Testis (tissue), 2 donors: ENCODE measurements at regions not wholly inside any gene's neighbourhood (a gene's known extent, or its start where the extent isn't known, plus 50 kb on each side); places are given as distances from the start of the nearest gene placed in this dataset.
"Not testable (repeated sequence)": the region's sequence is repeated elsewhere in the genome, so short reads cannot be mapped to it uniquely, and the experiment has no call there.

Source experiments
- DNase-seq: peaks from one replicate; pipeline ENCODE4 v3.0.0-alpha.2; 2019
- H3K27ac ChIP-seq, 2 donors: fragments of 200-600 bp; sonication (generic); one replicate each; pipeline ENCODE4 v1.5.1; 2019
- H3K27me3 ChIP-seq: fragments of 200-600 bp; sonication (generic); one replicate; pipeline ENCODE4 v1.5.1; 2019
- H3K36me3 ChIP-seq: fragments of 200-600 bp; sonication (generic); one replicate; pipeline ENCODE4 v1.5.1; 2017; ENCODE audit warnings: low read depth; ENCODE audit errors: missing control alignments
- H3K4me1 ChIP-seq: fragments of 200-600 bp; sonication (generic); one replicate; pipeline ENCODE4 v1.5.1; 2019
- H3K4me3 ChIP-seq, 2 donors: fragments of 200-600 bp; sonication (generic); one replicate each; pipeline ENCODE4 v1.5.1; 2017 to 2019
- H3K9me3 ChIP-seq: fragments of 200-600 bp; sonication (generic); one replicate; pipeline ENCODE4 v1.5.1; 2017
- CTCF ChIP-seq, 3 experiments: fragments of 450-650 bp in 2 of 3; fragments of 200-600 bp in 1 of 3; sonication (generic) in 1 of 3; IDR thresholded peaks; one replicate each; pipeline ENCODE4 v1.5.1; 2016 to 2019; ENCODE audit warnings: antibody characterized with exemption in 3 of 3, mild to moderate bottlenecking in 2 of 3, moderate library complexity in 1 of 3
- POLR2A ChIP-seq: fragments of 450-650 bp; IDR thresholded peaks from one replicate; pipeline ENCODE4 v1.6.1; 2017; ENCODE audit warnings: antibody characterized with exemption, mild to moderate bottlenecking, moderate library complexity
- whole genome bisulfite sequencing, 2 donors: methylation state at CpG; one replicate each; pipeline ENCODE4 v1.1.5; 2018; 5-methylcytosine and 5-hydroxymethylcytosine counted together
- intact Hi-C: fragments of 100-400 bp; cut with DNase I; formaldehyde crosslinking; loops from one replicate; pipeline ENCODE4 v1.15.1; 2023; ENCODE audit warnings: low total_unique reads

GRCh38 chr17:14581186-14581830 lies 280.4 kb downstream of the HS3ST3B1 start:
- intact Hi-C loops = no loop called here

GRCh38 chr17:14580499-14580898 lies 279.6 kb downstream of the HS3ST3B1 start:
- H3K36me3 ChIP-seq = no peaks in the 10 kb centered on the region

More at GRCh38 chr17:14581186-14581830, 280.4 kb downstream of the HS3ST3B1 start:
- no peaks in the 10 kb centered on the region for H3K4me1 ChIP-seq
- WGBS, 2 donors = 83 to 86% methylated on average over 10 of the region's 10 CpGs
- no peak overlapping the region for H3K27ac ChIP-seq
- H3K9me3 ChIP-seq = no peaks in the 10 kb centered on the region
- no peaks in the 10 kb centered on the region for H3K36me3 ChIP-seq
- no peak overlapping the region for H3K4me3 ChIP-seq
- no peak for TF ChIP-seq POLR2A
- no peak for TF ChIP-seq CTCF (IDR thresholded peaks at IDR 0.05)
- no peaks in the 10 kb centered on the region for H3K27me3 ChIP-seq
- DNase-seq = no peak

GRCh38 chr17:14579716-14580115 lies 278.8 kb downstream of the HS3ST3B1 start:
- intact Hi-C loops = no loop called here
- H3K4me1 ChIP-seq = no peaks in the 10 kb centered on the region
- no peak overlapping the region for H3K4me3 ChIP-seq
- no peaks in the 10 kb centered on the region for H3K27me3 ChIP-seq
- no peak overlapping the region for H3K27ac ChIP-seq
- TF ChIP-seq POLR2A (no peak), CTCF (IDR thresholded peaks at IDR 0.05) (no peak)
- 75 to 77% methylated on average over 3 of the region's 3 CpGs for WGBS, 2 donors
- H3K9me3 ChIP-seq = no peaks in the 10 kb centered on the region
- DNase-seq = no peak
- H3K36me3 ChIP-seq = no peaks in the 10 kb centered on the region

More at GRCh38 chr17:14580499-14580898, 279.6 kb downstream of the HS3ST3B1 start:
- no peaks in the 10 kb centered on the region for H3K27me3 ChIP-seq
- no peaks in the 10 kb centered on the region for H3K9me3 ChIP-seq
- intact Hi-C loops = no loop called here
- H3K27ac ChIP-seq = no peak overlapping the region
- H3K4me3 ChIP-seq = no peak overlapping the region
- H3K4me1 ChIP-seq = no peaks in the 10 kb centered on the region
- TF ChIP-seq CTCF (IDR thresholded peaks at IDR 0.05) = no peak
- no peak for TF ChIP-seq POLR2A
- 54 to 65% methylated on average over 5 of the region's 5 CpGs for WGBS, 2 donors
- no peak for DNase-seq

- no peaks in the 10 kb centered on the region for H3K9me3 ChIP-seq
- no peaks in the 10 kb centered on the region for H3K27me3 ChIP-seq
- no peak for TF ChIP-seq CTCF (IDR thresholded peaks at IDR 0.05)
- no peak for TF ChIP-seq POLR2A
- H3K4me3 ChIP-seq = no peak overlapping the region
- DNase-seq = no peak
- H3K4me1 ChIP-seq = no peaks in the 10 kb centered on the region
- 25 to 30% methylated on average over 8 of the region's 8 CpGs for WGBS, 2 donors
- intact Hi-C loops = no loop called here
- no peak overlapping the region for H3K27ac ChIP-seq
- no peaks in the 10 kb centered on the region for H3K36me3 ChIP-seq
Observed at GRCh38 chr17:14575471-14575953, 274.6 kb downstream of the HS3ST3B1 start.

- WGBS, 2 donors = 84 to 92% methylated on average over 8 of the region's 8 CpGs
- H3K27ac ChIP-seq, intact Hi-C loops, DNase-seq, H3K27me3 ChIP-seq, H3K4me3 ChIP-seq, H3K9me3 ChIP-seq, H3K36me3 ChIP-seq, H3K4me1 ChIP-seq: not testable (repeated sequence)
Observed at GRCh38 chr17:14560325-14560724, 259.4 kb downstream of the HS3ST3B1 start.
